ENCODE measurements at regions not wholly inside any gene's neighbourhood (a gene's known extent, or its start where the extent isn't known, plus 50 kb on each side); places are given as distances from the start of the nearest gene placed in this dataset.
A peak's percentile ranks its signal among the peaks of the same experiment; 100 is the strongest.

GRCh38 chr2:133673305-133673905, 105.1 kb upstream of the NCKAP5 start:
- H3K27ac Mint-ChIP-seq (ENCODE audit: unreplicated experiment), result peak overlapping the region; percentile 93

DNA sequence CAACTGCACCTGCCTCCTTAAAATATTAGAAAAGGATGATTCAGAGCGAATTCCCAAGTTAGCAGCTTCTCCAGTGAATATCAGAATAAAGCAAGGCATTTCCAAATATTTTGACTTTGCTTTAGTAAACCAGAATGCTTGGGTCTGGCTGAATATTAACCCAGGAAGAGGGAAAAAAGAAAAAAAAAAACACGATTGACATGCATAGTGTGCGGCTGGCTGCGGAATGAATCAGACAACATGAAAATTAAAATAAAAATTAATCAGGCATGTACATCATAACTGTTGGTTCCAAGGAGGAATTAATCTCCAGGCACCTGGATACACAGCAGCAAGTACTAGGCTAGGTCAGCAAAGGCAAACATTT, 105.8 kb upstream of the NCKAP5 start:
- Mint-ChIP-seq H3K27me3 (ENCODE audit: unreplicated experiment) (no peaks in the 10 kb centered on the region), H3K36me3 (ENCODE audit: unreplicated experiment) (no peaks in the 10 kb centered on the region), H3K4me1 (ENCODE audit: unreplicated experiment) (peaks cover 48% of the 10 kb centered on the region), H3K4me3 (ENCODE audit: unreplicated experiment) (peak overlapping the region; percentile 71), H3K27ac (ENCODE audit: unreplicated experiment) (peak overlapping the region; percentile 93), H3K9me3 (ENCODE audit: unreplicated experiment) (peaks cover 3% of the 10 kb centered on the region)
- no peak for DNase-seq (ENCODE audit: extremely low spot score, unreplicated experiment)
- TF ChIP-seq CTCF (IDR thresholded peaks at IDR 0.05), result no peak

More at GRCh38 chr2:133673305-133673905, 105.1 kb upstream of the NCKAP5 start:
- H3K9me3 Mint-ChIP-seq (ENCODE audit: unreplicated experiment), result peaks cover 8% of the 10 kb centered on the region
- H3K36me3 Mint-ChIP-seq (ENCODE audit: unreplicated experiment), result peaks cover 2% of the 10 kb centered on the region
- no peak for DNase-seq (ENCODE audit: extremely low spot score, unreplicated experiment)
- peak overlapping the region; percentile 71 for H3K4me3 Mint-ChIP-seq (ENCODE audit: unreplicated experiment)
- no peaks in the 10 kb centered on the region for H3K27me3 Mint-ChIP-seq (ENCODE audit: unreplicated experiment)
- TF ChIP-seq CTCF (IDR thresholded peaks at IDR 0.05), result no peak
- peaks cover 48% of the 10 kb centered on the region for H3K4me1 Mint-ChIP-seq (ENCODE audit: unreplicated experiment)

GRCh38 chr2:133674433-133675331, 106.4 kb upstream of the NCKAP5 start:
- Mint-ChIP-seq H3K4me1 (ENCODE audit: unreplicated experiment) (peaks cover 48% of the 10 kb centered on the region), H3K27ac (ENCODE audit: unreplicated experiment) (peak overlapping the region; percentile 93), H3K4me3 (ENCODE audit: unreplicated experiment) (peak overlapping the region; percentile 71), H3K36me3 (ENCODE audit: unreplicated experiment) (no peaks in the 10 kb centered on the region), H3K27me3 (ENCODE audit: unreplicated experiment) (no peaks in the 10 kb centered on the region), H3K9me3 (ENCODE audit: unreplicated experiment) (no peaks in the 10 kb centered on the region)
- peak; percentile 85 for DNase-seq (ENCODE audit: extremely low spot score, unreplicated experiment)
- no peak for TF ChIP-seq CTCF (IDR thresholded peaks at IDR 0.05)

DNA sequence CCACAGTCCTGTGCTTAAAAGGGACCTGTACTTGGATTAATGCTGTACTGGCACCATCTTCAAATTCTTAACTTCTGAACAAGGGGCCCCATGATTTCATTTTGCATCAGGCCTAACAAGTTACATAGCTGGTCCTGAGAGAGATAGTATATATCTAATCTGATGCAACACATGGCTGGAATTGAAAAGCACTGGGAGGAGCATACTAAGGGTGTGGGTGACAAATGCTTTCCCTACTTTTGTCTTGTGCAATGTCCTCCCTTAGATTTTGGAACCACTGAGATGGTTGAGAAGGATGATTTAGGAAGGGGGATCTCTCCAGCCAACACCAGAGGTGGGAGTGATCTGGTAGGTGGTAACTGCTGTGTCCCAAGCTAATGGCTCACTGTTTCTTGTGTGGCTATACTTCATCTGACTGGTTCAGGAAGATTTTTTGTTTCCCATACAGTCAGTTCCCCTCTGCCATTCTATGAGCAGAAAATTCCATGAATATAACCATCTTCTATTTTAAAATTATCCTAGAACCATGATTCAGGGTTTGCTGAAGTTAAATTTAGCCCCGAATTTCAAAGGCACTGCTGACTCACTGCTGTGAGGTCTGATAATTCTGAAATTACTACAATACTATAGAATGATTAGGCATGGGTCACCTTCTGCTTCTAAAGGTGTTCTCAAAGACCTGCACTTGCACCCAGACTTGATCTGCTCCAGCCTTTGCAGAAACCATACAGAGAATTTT, 108.3 kb upstream of the NCKAP5 start:
- DNase-seq (ENCODE audit: extremely low spot score, unreplicated experiment), result no peak
- no peak overlapping the region for H3K27ac Mint-ChIP-seq (ENCODE audit: unreplicated experiment)
- no peaks in the 10 kb centered on the region for H3K9me3 Mint-ChIP-seq (ENCODE audit: unreplicated experiment)
- H3K27me3 Mint-ChIP-seq (ENCODE audit: unreplicated experiment), result no peaks in the 10 kb centered on the region
- peaks cover 48% of the 10 kb centered on the region for H3K4me1 Mint-ChIP-seq (ENCODE audit: unreplicated experiment)
- no peak for TF ChIP-seq CTCF (IDR thresholded peaks at IDR 0.05)
- no peaks in the 10 kb centered on the region for H3K36me3 Mint-ChIP-seq (ENCODE audit: unreplicated experiment)
- H3K4me3 Mint-ChIP-seq (ENCODE audit: unreplicated experiment), result no peak overlapping the region

Data from osteocyte (in vitro differentiated cells).